ENCODE measurements at regions not wholly inside any gene's neighbourhood (a gene's known extent, or its start where the extent isn't known, plus 50 kb on each side); places are given as distances from the start of the nearest gene placed in this dataset.

DNA sequence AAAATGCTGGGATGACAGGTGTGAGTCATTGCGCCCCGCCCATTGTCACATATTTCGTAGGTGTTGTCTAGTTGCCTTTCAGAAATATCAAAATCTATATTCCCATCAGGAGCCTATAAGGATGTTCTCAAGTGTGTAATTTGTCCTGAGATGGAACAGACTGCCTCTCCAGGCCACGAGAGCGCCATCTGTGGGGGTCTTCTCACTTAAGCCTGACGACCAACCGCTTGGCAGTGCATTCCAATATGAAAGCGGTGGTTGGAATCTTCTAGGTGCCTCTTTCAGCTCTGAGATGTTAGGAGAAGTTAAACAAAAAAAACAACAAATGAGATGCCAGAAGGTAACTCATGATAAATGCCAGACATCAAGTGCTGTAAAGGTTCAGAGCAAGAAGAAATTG, 488.5 kb downstream of the QKI start:
- H3K27me3 ChIP-seq (ENCODE audit: control insufficient read depth in 1 of 2, insufficient read depth in 2 of 2, low read length in 2 of 2): no peaks in the 10 kb centered on the region
- H3K4me1 ChIP-seq (ENCODE audit: control insufficient read depth in 1 of 2, insufficient read depth in 2 of 2, low read length in 2 of 2): no peaks in the 10 kb centered on the region
- H3K36me3 ChIP-seq (ENCODE audit: control insufficient read depth in 1 of 2, insufficient read depth in 2 of 2, low read length in 2 of 2): no peaks in the 10 kb centered on the region
- no peak overlapping the region for H3K4me3 ChIP-seq (ENCODE audit: low read depth in 1 of 2, low read length in 2 of 2)
- H3K27ac ChIP-seq (ENCODE audit: low read depth, low read length): no peak overlapping the region
- H3K9me3 ChIP-seq (ENCODE audit: control insufficient read depth in 1 of 2, low read length in 2 of 2): peaks cover 5 to 7% of the 10 kb centered on the region in 2 donors
- no peak overlapping the region for H3K9ac ChIP-seq (ENCODE audit: low read depth in 1 of 2, low read length in 2 of 2)

DNA sequence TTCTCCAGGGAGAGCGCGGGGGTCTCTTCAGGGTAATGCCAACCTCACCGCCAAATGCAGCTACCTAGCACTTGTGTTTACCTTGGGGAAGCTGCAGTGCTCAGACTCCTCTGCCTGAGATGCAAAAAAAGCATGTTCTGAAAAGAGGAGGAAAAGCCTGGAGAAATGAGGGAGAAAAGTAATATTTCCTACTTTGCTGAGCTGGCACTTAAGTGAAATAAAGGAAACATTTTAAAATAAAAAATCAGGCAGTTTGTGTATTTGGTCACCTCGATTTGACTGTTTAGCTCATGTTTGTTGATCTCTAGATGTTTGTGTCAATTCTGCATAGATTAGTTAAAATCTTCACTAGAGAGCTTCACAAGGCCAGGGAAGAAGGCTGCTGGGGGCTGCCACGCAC, 487.2 kb downstream of the QKI start:
- no peak overlapping the region for H3K27ac ChIP-seq (ENCODE audit: low read depth, low read length)
- no peak overlapping the region for H3K4me3 ChIP-seq (ENCODE audit: low read depth in 1 of 2, low read length in 2 of 2)
- no peaks in the 10 kb centered on the region for H3K4me1 ChIP-seq (ENCODE audit: control insufficient read depth in 1 of 2, insufficient read depth in 2 of 2, low read length in 2 of 2)
- no peaks in the 10 kb centered on the region for H3K36me3 ChIP-seq (ENCODE audit: control insufficient read depth in 1 of 2, insufficient read depth in 2 of 2, low read length in 2 of 2)
- no peak overlapping the region for H3K9ac ChIP-seq (ENCODE audit: low read depth in 1 of 2, low read length in 2 of 2)
- H3K9me3 ChIP-seq (ENCODE audit: control insufficient read depth in 1 of 2, low read length in 2 of 2): peaks cover 5 to 10% of the 10 kb centered on the region in 2 donors
- no peaks in the 10 kb centered on the region for H3K27me3 ChIP-seq (ENCODE audit: control insufficient read depth in 1 of 2, insufficient read depth in 2 of 2, low read length in 2 of 2)

DNA sequence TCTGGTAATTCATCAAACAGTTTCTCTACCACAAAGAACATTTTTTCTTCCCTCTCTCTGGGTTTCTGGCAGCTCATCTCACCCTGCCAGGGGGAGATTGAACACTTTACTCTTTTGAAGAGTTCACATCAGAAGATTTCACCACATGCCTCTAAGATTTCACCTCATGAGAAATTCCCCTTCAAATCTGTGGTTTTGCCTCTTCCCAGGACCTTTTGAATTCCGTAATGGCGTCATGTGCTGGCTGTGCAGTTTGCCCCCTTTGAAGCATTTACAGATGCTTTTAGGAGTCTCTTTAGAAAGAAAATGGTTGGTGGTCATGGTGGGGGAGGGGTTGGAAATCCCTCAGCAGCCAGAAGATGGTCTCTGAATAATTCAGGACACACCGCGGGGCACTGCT, 486.1 kb downstream of the QKI start:
- H3K4me3 ChIP-seq (ENCODE audit: low read depth in 1 of 2, low read length in 2 of 2): no peak overlapping the region
- no peak overlapping the region for H3K27ac ChIP-seq (ENCODE audit: low read depth, low read length)
- no peaks in the 10 kb centered on the region for H3K36me3 ChIP-seq (ENCODE audit: control insufficient read depth in 1 of 2, insufficient read depth in 2 of 2, low read length in 2 of 2)
- no peaks in the 10 kb centered on the region for H3K27me3 ChIP-seq (ENCODE audit: control insufficient read depth in 1 of 2, insufficient read depth in 2 of 2, low read length in 2 of 2)
- peaks cover 5 to 11% of the 10 kb centered on the region in 2 donors for H3K9me3 ChIP-seq (ENCODE audit: control insufficient read depth in 1 of 2, low read length in 2 of 2)
- H3K4me1 ChIP-seq (ENCODE audit: control insufficient read depth in 1 of 2, insufficient read depth in 2 of 2, low read length in 2 of 2): no peaks in the 10 kb centered on the region
- H3K9ac ChIP-seq (ENCODE audit: low read depth in 1 of 2, low read length in 2 of 2): no peak overlapping the region

DNA sequence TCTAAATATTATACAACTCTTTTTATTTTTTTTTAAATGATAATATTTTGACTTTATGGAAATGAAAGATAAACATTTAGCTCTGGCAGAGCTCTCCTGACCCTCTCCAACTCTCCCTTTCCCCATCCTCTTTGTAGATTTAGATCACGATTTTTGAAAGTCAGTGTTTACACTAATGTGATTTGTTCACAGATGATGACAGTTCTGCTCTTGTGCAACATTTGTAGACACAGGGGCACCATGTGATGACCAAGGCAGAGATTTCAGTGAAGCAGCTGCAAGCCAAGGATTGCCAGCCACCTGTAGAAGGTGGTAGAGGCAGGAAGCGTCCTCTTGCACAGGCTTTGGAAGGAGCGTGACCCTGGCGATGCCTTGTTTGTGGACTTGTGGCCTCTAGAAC, 483.2 kb downstream of the QKI start:
- Histone ChIP-seq H3K9ac (ENCODE audit: low read depth in 1 of 2, low read length in 2 of 2) (no peak overlapping the region), H3K27ac (ENCODE audit: low read depth, low read length) (no peak overlapping the region), H3K27me3 (ENCODE audit: control insufficient read depth in 1 of 2, insufficient read depth in 2 of 2, low read length in 2 of 2) (no peaks in the 10 kb centered on the region), H3K36me3 (ENCODE audit: control insufficient read depth in 1 of 2, insufficient read depth in 2 of 2, low read length in 2 of 2) (no peaks in the 10 kb centered on the region), H3K4me3 (ENCODE audit: low read depth in 1 of 2, low read length in 2 of 2) (no peak overlapping the region), H3K9me3 (ENCODE audit: control insufficient read depth in 1 of 2, low read length in 2 of 2) (peaks cover 4 to 5% of the 10 kb centered on the region in 2 donors), H3K4me1 (ENCODE audit: control insufficient read depth in 1 of 2, insufficient read depth in 2 of 2, low read length in 2 of 2) (no peaks in the 10 kb centered on the region)

DNA sequence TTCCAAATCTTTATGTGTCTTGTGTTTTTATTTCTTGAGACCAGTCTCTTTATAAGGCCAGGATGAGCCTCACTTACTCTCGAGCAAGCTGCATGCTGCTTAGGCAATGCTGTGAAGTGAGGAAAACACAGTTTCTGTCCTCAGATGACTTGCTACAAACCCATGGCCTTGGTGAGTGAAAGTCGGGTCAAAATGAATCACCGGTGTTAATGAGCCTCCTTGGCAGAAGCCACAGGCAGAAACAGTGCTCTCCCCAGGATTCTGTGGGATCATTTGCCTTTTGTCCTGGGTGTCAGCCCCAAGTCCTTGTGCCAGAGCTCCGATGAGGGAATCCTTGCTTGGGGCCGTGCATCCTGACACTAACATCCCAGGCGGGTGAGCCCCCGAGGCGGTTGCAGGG, 482.5 kb downstream of the QKI start:
- H3K9ac ChIP-seq (ENCODE audit: low read depth in 1 of 2, low read length in 2 of 2): no peak overlapping the region
- no peak overlapping the region for H3K27ac ChIP-seq (ENCODE audit: low read depth, low read length)
- H3K4me3 ChIP-seq (ENCODE audit: low read depth in 1 of 2, low read length in 2 of 2): no peak overlapping the region
- H3K9me3 ChIP-seq (ENCODE audit: control insufficient read depth in 1 of 2, low read length in 2 of 2): peaks cover 4 to 8% of the 10 kb centered on the region in 2 donors
- H3K36me3 ChIP-seq (ENCODE audit: control insufficient read depth in 1 of 2, insufficient read depth in 2 of 2, low read length in 2 of 2): no peaks in the 10 kb centered on the region
- no peaks in the 10 kb centered on the region for H3K27me3 ChIP-seq (ENCODE audit: control insufficient read depth in 1 of 2, insufficient read depth in 2 of 2, low read length in 2 of 2)
- H3K4me1 ChIP-seq (ENCODE audit: control insufficient read depth in 1 of 2, insufficient read depth in 2 of 2, low read length in 2 of 2): no peaks in the 10 kb centered on the region

DNA sequence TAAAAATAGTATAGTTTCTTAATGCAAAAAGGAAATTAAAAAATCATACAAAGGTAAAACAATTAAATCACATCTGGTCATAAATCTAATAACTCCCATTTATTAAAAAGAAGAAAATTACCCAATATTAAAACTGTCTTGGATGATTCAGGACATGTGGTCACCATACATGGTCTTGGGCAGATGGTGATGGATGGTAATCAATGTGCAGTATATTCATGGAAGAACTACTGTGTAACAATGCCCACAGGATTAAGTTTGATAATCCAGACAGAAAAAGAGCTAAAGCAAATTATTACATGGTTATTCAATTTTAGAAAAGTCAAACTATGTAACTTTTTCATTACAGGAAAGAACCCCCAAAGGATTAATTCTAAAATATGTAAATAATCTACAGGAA, 480.6 kb downstream of the QKI start:
- H3K4me1 ChIP-seq (ENCODE audit: control insufficient read depth in 1 of 2, insufficient read depth in 2 of 2, low read length in 2 of 2): no peaks in the 10 kb centered on the region
- H3K36me3 ChIP-seq (ENCODE audit: control insufficient read depth in 1 of 2, insufficient read depth in 2 of 2, low read length in 2 of 2): no peaks in the 10 kb centered on the region
- H3K27me3 ChIP-seq (ENCODE audit: control insufficient read depth in 1 of 2, insufficient read depth in 2 of 2, low read length in 2 of 2): no peaks in the 10 kb centered on the region
- no peak overlapping the region for H3K27ac ChIP-seq (ENCODE audit: low read depth, low read length)
- no peak overlapping the region for H3K4me3 ChIP-seq (ENCODE audit: low read depth in 1 of 2, low read length in 2 of 2)
- H3K9me3 ChIP-seq (ENCODE audit: control insufficient read depth in 1 of 2, low read length in 2 of 2): peaks cover 4 to 8% of the 10 kb centered on the region in 2 donors
- no peak overlapping the region for H3K9ac ChIP-seq (ENCODE audit: low read depth in 1 of 2, low read length in 2 of 2)

DNA sequence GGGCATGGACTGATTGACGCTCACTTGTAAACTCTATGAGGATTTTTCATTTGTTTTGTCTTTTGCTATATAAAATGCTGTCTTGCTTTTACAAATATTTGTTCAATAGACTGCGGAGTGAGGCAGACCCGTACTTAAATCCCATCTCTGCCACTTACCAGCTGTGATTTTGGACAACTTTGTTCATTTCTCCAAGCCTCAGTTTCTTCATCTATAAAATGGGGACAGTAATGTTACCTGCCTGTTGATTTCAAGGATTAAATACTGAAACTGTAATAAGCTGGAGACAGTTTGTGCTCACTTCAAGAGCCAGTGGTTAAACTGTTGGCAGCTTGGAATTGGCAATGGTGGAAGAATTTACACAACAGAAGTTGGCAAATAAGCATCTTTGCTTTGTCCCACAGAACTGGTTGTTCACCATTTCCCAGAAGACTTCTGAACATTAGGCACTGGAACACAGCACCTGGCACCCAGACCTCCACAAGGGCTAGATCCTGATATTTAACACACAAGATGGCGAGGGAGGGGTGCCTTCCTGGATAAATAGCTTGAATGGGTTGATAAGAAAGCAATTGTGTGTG, 479.2 kb downstream of the QKI start:
- H3K27me3 ChIP-seq (ENCODE audit: control insufficient read depth in 1 of 2, insufficient read depth in 2 of 2, low read length in 2 of 2): no peaks in the 10 kb centered on the region
- peaks cover 4 to 7% of the 10 kb centered on the region in 2 donors for H3K9me3 ChIP-seq (ENCODE audit: control insufficient read depth in 1 of 2, low read length in 2 of 2)
- no peak overlapping the region for H3K9ac ChIP-seq (ENCODE audit: low read depth in 1 of 2, low read length in 2 of 2)
- no peak overlapping the region for H3K4me3 ChIP-seq (ENCODE audit: low read depth in 1 of 2, low read length in 2 of 2)
- no peaks in the 10 kb centered on the region for H3K36me3 ChIP-seq (ENCODE audit: control insufficient read depth in 1 of 2, insufficient read depth in 2 of 2, low read length in 2 of 2)
- no peak overlapping the region for H3K27ac ChIP-seq (ENCODE audit: low read depth, low read length)
- no peaks in the 10 kb centered on the region for H3K4me1 ChIP-seq (ENCODE audit: control insufficient read depth in 1 of 2, insufficient read depth in 2 of 2, low read length in 2 of 2)

DNA sequence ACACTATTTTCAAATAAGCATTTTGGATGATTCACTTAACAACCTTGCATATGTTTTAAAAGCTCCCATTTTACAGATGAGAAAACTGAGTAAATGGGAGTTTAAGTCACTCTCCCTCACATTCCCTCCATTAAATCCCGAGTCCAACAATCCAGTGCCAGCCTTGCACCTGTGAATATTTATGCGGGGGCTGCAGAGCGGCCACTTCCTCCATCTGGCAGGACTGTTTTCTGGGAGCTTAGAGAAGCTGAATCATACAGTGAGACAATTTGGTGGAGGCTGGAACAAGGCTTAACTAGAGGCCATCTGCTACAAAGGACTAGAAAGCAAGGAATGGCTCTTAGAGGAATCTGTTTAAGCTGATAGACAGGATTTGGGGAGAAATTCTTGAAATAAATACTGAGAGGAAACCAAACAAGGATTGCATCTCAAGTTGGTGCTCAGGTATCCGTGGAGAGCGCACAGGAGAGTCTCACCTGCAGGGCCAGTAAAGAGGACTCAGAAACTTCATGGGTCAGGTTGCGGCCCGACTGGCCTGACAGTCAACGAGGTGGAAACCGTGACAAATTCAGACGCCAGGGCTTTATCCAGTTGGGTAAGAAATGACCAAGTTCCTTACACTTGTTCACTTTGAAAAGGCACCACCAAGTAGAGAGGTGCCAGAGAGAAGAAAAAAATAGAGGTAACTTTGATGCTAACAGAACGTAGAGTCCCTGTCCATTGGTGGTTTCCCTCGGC, 478.5 kb downstream of the QKI start:
- H3K36me3 ChIP-seq (ENCODE audit: control insufficient read depth in 1 of 2, insufficient read depth in 2 of 2, low read length in 2 of 2): no peaks in the 10 kb centered on the region

DNA sequence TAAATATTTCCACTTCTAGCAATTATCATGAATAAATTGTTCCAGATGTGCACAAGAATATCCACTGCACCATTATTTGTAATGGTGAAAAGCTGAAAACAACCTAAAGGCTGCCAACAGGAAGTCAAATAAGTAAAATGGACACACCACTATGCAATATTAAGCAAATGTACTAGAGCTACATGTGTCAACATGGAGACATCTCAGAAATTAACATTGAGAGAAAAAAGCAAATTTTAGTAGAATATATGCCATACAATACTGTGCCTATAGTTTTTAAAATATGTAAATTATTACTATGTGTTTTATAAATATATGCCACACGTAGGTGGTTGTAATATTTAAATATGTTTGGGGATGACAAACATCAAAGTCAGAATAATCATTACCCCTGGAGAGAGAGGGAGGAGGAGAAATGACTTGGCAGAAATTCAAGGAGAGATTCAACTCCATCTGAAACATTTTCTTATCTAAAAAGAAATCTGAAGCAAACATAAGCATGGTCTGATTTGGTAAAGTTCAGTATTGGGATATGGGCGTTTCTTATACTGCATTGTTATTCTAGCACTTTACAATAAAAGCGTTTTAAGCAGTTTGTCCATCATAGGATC, 475.5 kb downstream of the QKI start:
- Histone ChIP-seq H3K4me3 (ENCODE audit: low read depth in 1 of 2, low read length in 2 of 2) (no peak overlapping the region), H3K36me3 (ENCODE audit: control insufficient read depth in 1 of 2, insufficient read depth in 2 of 2, low read length in 2 of 2) (no peaks in the 10 kb centered on the region), H3K27me3 (ENCODE audit: control insufficient read depth in 1 of 2, insufficient read depth in 2 of 2, low read length in 2 of 2) (no peaks in the 10 kb centered on the region), H3K4me1 (ENCODE audit: control insufficient read depth in 1 of 2, insufficient read depth in 2 of 2, low read length in 2 of 2) (no peaks in the 10 kb centered on the region), H3K9me3 (ENCODE audit: control insufficient read depth in 1 of 2, low read length in 2 of 2) (peaks cover 0 to 3% of the 10 kb centered on the region in 2 donors), H3K27ac (ENCODE audit: low read depth, low read length) (no peak overlapping the region), H3K9ac (ENCODE audit: low read depth in 1 of 2, low read length in 2 of 2) (no peak overlapping the region)

More for the DNA sequence above, 478.5 kb downstream of the QKI start:
- H3K27ac ChIP-seq (ENCODE audit: low read depth, low read length): no peak overlapping the region
- H3K9ac ChIP-seq (ENCODE audit: low read depth in 1 of 2, low read length in 2 of 2): no peak overlapping the region
- H3K4me1 ChIP-seq (ENCODE audit: control insufficient read depth in 1 of 2, insufficient read depth in 2 of 2, low read length in 2 of 2): no peaks in the 10 kb centered on the region
- H3K27me3 ChIP-seq (ENCODE audit: control insufficient read depth in 1 of 2, insufficient read depth in 2 of 2, low read length in 2 of 2): no peaks in the 10 kb centered on the region
- H3K9me3 ChIP-seq (ENCODE audit: control insufficient read depth in 1 of 2, low read length in 2 of 2): peaks cover 3 to 4% of the 10 kb centered on the region in 2 donors
- H3K4me3 ChIP-seq (ENCODE audit: low read depth in 1 of 2, low read length in 2 of 2): no peak overlapping the region

DNA sequence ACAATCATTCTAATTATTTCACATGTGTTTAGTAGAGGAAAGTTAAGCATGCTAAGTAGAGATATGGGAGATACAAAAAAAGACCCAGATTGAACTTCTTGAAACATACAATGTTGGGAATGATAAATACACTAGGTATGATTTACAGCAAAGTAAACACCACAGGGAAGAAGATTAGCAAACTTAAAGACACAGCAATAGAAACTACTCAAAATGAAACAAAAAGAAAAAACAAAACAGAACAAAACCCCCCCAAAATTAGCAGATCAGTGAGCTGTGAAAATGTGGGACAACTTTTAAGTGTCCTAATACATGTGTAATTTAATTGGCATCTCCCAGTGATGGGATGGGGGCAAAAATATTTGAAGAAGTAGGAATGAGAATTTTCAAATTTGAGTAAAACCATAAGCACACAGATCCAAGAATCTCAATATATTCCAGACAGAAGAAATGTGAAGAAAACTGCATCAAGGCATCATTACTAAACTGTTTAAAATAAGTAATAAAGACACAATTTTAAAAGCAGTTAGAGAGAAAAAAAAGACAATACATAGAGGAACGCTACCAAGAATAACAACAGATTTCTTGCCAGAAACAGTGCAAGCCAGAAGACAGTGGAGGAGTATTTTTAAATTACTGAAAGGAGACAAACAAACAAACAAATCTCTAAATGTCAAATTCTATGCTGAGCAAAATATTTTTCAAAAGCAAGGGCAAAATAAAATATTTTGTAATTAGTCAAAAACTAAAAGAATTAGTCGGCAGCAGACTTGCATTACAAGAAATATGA, 473.7 kb downstream of the QKI start:
- no peaks in the 10 kb centered on the region for H3K4me1 ChIP-seq (ENCODE audit: control insufficient read depth in 1 of 2, insufficient read depth in 2 of 2, low read length in 2 of 2)
- H3K27me3 ChIP-seq (ENCODE audit: control insufficient read depth in 1 of 2, insufficient read depth in 2 of 2, low read length in 2 of 2): no peaks in the 10 kb centered on the region
- no peak overlapping the region for H3K9ac ChIP-seq (ENCODE audit: low read depth in 1 of 2, low read length in 2 of 2)
- H3K36me3 ChIP-seq (ENCODE audit: control insufficient read depth in 1 of 2, insufficient read depth in 2 of 2, low read length in 2 of 2): no peaks in the 10 kb centered on the region
- no peak overlapping the region for H3K4me3 ChIP-seq (ENCODE audit: low read depth in 1 of 2, low read length in 2 of 2)
- no peak overlapping the region for H3K27ac ChIP-seq (ENCODE audit: low read depth, low read length)
- peaks cover 0 to 3% of the 10 kb centered on the region in 2 donors for H3K9me3 ChIP-seq (ENCODE audit: control insufficient read depth in 1 of 2, low read length in 2 of 2)
